ENCODE measurements at regions not wholly inside any gene's neighbourhood (a gene's known extent, or its start where the extent isn't known, plus 50 kb on each side); places are given as distances from the start of the nearest gene placed in this dataset.

DNA sequence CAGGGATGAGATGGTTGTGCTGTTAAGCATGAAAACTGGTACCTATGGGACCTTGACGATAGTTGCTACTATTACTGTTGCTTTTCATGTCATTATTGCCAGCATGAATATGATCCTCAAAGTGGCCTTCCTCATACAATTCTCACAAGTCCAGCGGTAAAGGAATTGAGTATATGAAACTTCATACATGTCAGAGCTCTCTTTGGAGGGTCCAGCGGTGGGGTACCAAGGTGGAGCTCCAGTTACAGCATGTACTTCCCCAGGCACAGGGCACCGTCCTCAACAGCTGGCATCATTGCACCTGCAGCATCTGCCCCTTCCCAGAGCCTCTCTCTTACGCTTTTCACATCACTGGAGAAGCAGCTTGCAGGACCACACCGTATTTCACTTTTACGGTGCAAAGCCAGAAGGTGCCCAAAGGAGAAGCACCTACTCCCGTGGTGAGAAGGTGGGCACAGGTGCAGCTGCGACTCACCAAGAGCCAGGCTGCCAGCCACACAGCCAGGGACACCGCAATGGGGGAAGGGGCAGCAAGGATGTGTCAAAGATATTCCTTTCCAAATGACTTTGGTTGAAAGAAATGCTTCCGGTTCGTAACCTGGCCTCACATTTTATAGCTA, 166.4 kb upstream of the IRF2BP2 start:
- Histone ChIP-seq H3K27me3 (ENCODE audit: control insufficient read depth, insufficient read depth, low read length) (peaks cover 9% of the 10 kb centered on the region), H3K36me3 (ENCODE audit: control insufficient read depth, insufficient read depth, low read length) (no peaks in the 10 kb centered on the region), H3K4me3 (ENCODE audit: low read depth, low read length) (no peak overlapping the region)
- POLR2A ChIA-PET, result no interaction called here
- CTCF ChIA-PET, result interaction anchor here (0.7 to 1.7 kb wide), 2 partner anchors 274 to 277 kb away, joined by 3 read pairs; no protein-coding TSS in a partner anchor
- DNase-seq (ENCODE audit: low read depth), result no peak
- TF ChIP-seq, protein P1, sequence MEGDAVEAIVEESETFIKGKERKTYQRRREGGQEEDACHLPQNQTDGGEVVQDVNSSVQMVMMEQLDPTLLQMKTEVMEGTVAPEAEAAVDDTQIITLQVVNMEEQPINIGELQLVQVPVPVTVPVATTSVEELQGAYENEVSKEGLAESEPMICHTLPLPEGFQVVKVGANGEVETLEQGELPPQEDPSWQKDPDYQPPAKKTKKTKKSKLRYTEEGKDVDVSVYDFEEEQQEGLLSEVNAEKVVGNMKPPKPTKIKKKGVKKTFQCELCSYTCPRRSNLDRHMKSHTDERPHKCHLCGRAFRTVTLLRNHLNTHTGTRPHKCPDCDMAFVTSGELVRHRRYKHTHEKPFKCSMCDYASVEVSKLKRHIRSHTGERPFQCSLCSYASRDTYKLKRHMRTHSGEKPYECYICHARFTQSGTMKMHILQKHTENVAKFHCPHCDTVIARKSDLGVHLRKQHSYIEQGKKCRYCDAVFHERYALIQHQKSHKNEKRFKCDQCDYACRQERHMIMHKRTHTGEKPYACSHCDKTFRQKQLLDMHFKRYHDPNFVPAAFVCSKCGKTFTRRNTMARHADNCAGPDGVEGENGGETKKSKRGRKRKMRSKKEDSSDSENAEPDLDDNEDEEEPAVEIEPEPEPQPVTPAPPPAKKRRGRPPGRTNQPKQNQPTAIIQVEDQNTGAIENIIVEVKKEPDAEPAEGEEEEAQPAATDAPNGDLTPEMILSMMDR (IDR thresholded peaks at IDR 0.05; ENCODE audit: insufficient read depth, low read depth, low read length), result no peak

DNA sequence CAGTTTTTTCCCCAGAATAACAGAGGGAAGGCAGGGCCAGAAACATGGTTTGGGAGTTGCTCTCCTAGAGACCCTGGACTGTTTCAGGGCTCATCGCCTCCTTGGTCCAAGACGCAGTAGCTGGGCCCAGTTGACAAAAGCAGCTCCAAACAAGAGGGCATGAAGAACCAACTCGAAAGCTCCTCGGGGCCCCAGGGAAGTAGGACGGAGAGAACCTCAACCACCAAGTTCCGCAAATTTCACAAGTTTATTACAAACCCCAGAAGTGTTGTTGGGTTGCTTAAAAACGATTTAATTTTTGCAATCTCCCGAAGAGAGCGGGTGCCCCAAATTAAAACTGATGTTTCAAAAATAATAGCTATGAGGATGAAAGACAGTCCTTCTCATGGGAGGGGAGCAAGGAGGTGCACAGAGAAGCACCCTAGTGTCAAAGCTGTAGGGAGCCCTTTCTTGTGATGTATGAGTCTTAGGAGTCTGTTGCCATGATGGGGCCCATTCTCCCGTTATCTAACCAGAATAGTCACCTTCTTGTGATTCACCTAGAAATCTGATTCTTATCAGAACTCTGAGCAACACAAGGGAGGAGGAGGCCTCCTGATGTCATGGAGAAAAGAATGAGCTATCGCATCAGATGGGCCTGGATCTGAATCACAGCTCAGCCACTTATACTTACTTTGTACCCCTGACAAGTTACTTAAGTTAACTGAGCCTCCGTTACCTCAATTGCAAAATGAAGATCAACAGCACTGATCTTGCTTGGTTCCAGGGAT, 165.7 kb upstream of the IRF2BP2 start:
- no peak overlapping the region for H3K4me3 ChIP-seq (ENCODE audit: low read depth, low read length)
- H3K36me3 ChIP-seq (ENCODE audit: control insufficient read depth, insufficient read depth, low read length), result no peaks in the 10 kb centered on the region
- ChIA-PET POLR2A (no interaction called here), CTCF (interaction anchor here (0.7 to 1.7 kb wide), 2 partner anchors 275 to 276 kb away, joined by 3 read pairs; no protein-coding TSS in a partner anchor)
- no peak for DNase-seq (ENCODE audit: low read depth)
- H3K27me3 ChIP-seq (ENCODE audit: control insufficient read depth, insufficient read depth, low read length), result peaks cover 7% of the 10 kb centered on the region
- TF ChIP-seq, protein P1 (IDR thresholded peaks at IDR 0.05; ENCODE audit: insufficient read depth, low read depth, low read length), result no peak

GRCh38 chr1:234774971-234775370, 165.0 kb upstream of the IRF2BP2 start:
- no peak for DNase-seq (ENCODE audit: low read depth)
- Histone ChIP-seq H3K36me3 (ENCODE audit: control insufficient read depth, insufficient read depth, low read length) (no peaks in the 10 kb centered on the region), H3K27me3 (ENCODE audit: control insufficient read depth, insufficient read depth, low read length) (peaks cover 5% of the 10 kb centered on the region), H3K4me3 (ENCODE audit: low read depth, low read length) (no peak overlapping the region)
- POLR2A ChIA-PET, result no interaction called here
- TF ChIP-seq, protein P1 (IDR thresholded peaks at IDR 0.05; ENCODE audit: insufficient read depth, low read depth, low read length), result no peak
- CTCF ChIA-PET, result interaction anchor here (1.7 kb wide), 1 partner anchor 276 kb away, joined by 3 read pairs; no protein-coding TSS in a partner anchor

DNA sequence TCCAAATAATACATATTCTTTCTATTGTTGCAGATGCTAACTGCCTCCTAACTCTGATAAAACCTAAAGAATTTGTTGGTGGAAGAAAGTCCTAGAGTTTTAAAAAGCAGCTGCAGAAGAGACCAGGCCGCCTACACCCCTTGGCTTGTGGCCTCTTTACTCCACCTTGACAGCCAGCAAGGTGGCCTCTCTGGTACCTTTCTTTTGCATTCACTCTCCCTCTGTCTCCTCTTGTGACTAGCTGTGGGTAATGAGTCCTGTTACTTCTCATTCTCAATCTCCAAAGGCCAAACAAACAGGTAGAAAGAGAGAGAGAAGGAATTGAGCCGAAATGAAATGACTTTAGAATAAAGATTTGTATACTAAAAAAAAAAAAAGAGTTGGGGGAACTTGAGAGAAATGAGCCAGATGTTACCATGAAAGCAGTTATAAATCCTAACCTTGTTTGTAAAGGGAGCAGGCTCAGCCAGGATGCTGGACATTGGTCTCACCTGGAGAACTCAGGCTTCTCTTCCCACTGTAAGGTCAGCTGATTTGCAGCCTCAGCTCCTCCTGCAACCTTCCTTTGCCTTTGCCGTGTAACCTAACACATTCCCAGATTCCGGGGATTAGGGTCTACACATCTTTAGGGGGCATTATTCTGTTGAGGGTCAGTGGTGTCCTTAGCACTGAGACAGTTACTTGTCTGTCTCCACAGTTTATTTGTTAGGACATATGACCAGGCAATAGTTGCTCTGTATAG, 164.1 kb upstream of the IRF2BP2 start:
- CTCF ChIA-PET, result interaction anchor here (0.6 kb wide), 1 partner anchor 275 kb away, joined by 3 read pairs; no protein-coding TSS in a partner anchor
- Histone ChIP-seq H3K36me3 (ENCODE audit: control insufficient read depth, insufficient read depth, low read length) (no peaks in the 10 kb centered on the region), H3K27me3 (ENCODE audit: control insufficient read depth, insufficient read depth, low read length) (peaks cover 3% of the 10 kb centered on the region; the same call in 1 of the 2 replicates), H3K4me3 (ENCODE audit: low read depth, low read length) (no peak overlapping the region)
- no peak for DNase-seq (ENCODE audit: low read depth)
- POLR2A ChIA-PET, result no interaction called here
- TF ChIP-seq, protein P1 (IDR thresholded peaks at IDR 0.05; ENCODE audit: insufficient read depth, low read depth, low read length), result no peak

Measured in BJ (cell line).